ENCODE measurements at regions not wholly inside any gene's neighbourhood (a gene's known extent, or its start where the extent isn't known, plus 50 kb on each side); places are given as distances from the start of the nearest gene placed in this dataset.

DNA sequence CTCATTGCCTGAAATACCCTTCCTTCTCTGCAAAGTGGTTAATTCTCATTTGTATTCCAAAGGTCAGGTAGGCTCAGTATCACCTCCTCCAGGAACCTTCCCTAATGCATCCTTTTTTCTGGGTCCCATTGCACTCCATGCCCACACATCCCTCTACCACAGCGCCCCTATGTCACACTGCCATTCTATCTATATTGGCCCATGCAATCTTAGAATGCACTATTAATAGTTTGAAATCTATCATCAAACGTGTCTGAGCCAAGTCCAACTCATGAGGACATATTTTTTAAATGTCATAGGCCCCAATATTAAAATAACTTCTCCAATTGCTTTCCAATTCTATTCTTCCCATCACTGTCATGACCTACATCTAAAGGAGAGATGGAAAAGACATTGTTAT lies 495.1 kb downstream of the SOX6 start:
- TF ChIP-seq CEBPB (IDR thresholded peaks at IDR 0.05; ENCODE audit: low read depth), result no peak
- TF ChIP-seq, protein P1, sequence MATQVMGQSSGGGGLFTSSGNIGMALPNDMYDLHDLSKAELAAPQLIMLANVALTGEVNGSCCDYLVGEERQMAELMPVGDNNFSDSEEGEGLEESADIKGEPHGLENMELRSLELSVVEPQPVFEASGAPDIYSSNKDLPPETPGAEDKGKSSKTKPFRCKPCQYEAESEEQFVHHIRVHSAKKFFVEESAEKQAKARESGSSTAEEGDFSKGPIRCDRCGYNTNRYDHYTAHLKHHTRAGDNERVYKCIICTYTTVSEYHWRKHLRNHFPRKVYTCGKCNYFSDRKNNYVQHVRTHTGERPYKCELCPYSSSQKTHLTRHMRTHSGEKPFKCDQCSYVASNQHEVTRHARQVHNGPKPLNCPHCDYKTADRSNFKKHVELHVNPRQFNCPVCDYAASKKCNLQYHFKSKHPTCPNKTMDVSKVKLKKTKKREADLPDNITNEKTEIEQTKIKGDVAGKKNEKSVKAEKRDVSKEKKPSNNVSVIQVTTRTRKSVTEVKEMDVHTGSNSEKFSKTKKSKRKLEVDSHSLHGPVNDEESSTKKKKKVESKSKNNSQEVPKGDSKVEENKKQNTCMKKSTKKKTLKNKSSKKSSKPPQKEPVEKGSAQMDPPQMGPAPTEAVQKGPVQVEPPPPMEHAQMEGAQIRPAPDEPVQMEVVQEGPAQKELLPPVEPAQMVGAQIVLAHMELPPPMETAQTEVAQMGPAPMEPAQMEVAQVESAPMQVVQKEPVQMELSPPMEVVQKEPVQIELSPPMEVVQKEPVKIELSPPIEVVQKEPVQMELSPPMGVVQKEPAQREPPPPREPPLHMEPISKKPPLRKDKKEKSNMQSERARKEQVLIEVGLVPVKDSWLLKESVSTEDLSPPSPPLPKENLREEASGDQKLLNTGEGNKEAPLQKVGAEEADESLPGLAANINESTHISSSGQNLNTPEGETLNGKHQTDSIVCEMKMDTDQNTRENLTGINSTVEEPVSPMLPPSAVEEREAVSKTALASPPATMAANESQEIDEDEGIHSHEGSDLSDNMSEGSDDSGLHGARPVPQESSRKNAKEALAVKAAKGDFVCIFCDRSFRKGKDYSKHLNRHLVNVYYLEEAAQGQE (IDR thresholded peaks at IDR 0.05; ENCODE audit: low read depth), result no peak
- no peak for TF ChIP-seq CTCF (IDR thresholded peaks at IDR 0.05 in 2 of 3, conservative IDR thresholded peaks at IDR 0.05 in 1 of 3; ENCODE audit: borderline replicate concordance in 1 of 3, insufficient read depth in 1 of 3, low read depth in 2 of 3, low read length in 2 of 3)
- no peak for TF ChIP-seq POLR2A (IDR thresholded peaks at IDR 0.05; ENCODE audit: borderline replicate concordance, extremely low read depth, insufficient read depth, insufficient read length)
- no peak for TF ChIP-seq SIN3A (IDR thresholded peaks at IDR 0.05; ENCODE audit: low read depth)
- no peak for TF ChIP-seq EGR1 (IDR thresholded peaks at IDR 0.05; ENCODE audit: low read depth)
- TF ChIP-seq POLR2AphosphoS5 (IDR thresholded peaks at IDR 0.05; ENCODE audit: low read depth, low read length), result no peak
- TF ChIP-seq EZH2 (IDR thresholded peaks at IDR 0.05), result no peak
- no peak for TF ChIP-seq RAD21 (IDR thresholded peaks at IDR 0.05; ENCODE audit: low read depth)
- TF ChIP-seq EZH2phosphoT487 (IDR thresholded peaks at IDR 0.05; ENCODE audit: borderline replicate concordance), result no peak
- TF ChIP-seq MAX (IDR thresholded peaks at IDR 0.05), result no peak
- no peak for TF ChIP-seq FOSL1 (IDR thresholded peaks at IDR 0.05; ENCODE audit: low read depth)
- TF ChIP-seq YY1 (IDR thresholded peaks at IDR 0.05; ENCODE audit: extremely low read depth, insufficient replicate concordance, low read depth, low read length), result no peak
- TF ChIP-seq JUND (IDR thresholded peaks at IDR 0.05), result no peak

Measured in HCT116 (cell line).